ENCODE measurements at regions not wholly inside any gene's neighbourhood (a gene's known extent, or its start where the extent isn't known, plus 50 kb on each side); places are given as distances from the start of the nearest gene placed in this dataset.

- H3K9me3 ChIP-seq (replicated peaks; ENCODE audit: control insufficient read depth, low read depth, low read length): no peaks in the 10 kb centered on the region
- H3K4me1 ChIP-seq (ENCODE audit: control insufficient read depth, insufficient read depth, low read length): peaks cover 35% of the 10 kb centered on the region
- 53% methylated on average over 3 of the region's 8 CpGs for WGBS (ENCODE audit: insufficient coverage)
- H3K4me3 ChIP-seq (ENCODE audit: low read length): no peak overlapping the region
- H3K27ac ChIP-seq (ENCODE audit: low read length): no peak overlapping the region
- no peaks in the 10 kb centered on the region for H3K27me3 ChIP-seq (ENCODE audit: control insufficient read depth, insufficient read depth, low read length)
- no peaks in the 10 kb centered on the region for H3K36me3 ChIP-seq (ENCODE audit: control insufficient read depth, insufficient read depth, low read length)
- DNase-seq: no peak
These were observed 271.2 kb downstream of the CBLN1 start for GRCh38 chr16:49010396-49010795.

GRCh38 chr16:49009204-49009603, 272.4 kb downstream of the CBLN1 start:
- no CpG with 5 or more reads among the region's 1 CpG for WGBS (ENCODE audit: insufficient coverage)
- H3K27me3 ChIP-seq (ENCODE audit: control insufficient read depth, insufficient read depth, low read length): no peaks in the 10 kb centered on the region
- H3K4me1 ChIP-seq (ENCODE audit: control insufficient read depth, insufficient read depth, low read length): peaks cover 24% of the 10 kb centered on the region
- no peaks in the 10 kb centered on the region for H3K36me3 ChIP-seq (ENCODE audit: control insufficient read depth, insufficient read depth, low read length)
- H3K9me3 ChIP-seq (replicated peaks; ENCODE audit: control insufficient read depth, low read depth, low read length): no peaks in the 10 kb centered on the region
- no peak overlapping the region for H3K4me3 ChIP-seq (ENCODE audit: low read length)
- H3K27ac ChIP-seq (ENCODE audit: low read length): no peak overlapping the region
- no peak for DNase-seq

GRCh38 chr16:49003992-49004391, 277.6 kb downstream of the CBLN1 start:
- Histone ChIP-seq H3K27ac (ENCODE audit: low read length) (no peak overlapping the region), H3K4me1 (ENCODE audit: control insufficient read depth, insufficient read depth, low read length) (no peaks in the 10 kb centered on the region), H3K27me3 (ENCODE audit: control insufficient read depth, insufficient read depth, low read length) (peaks cover 2% of the 10 kb centered on the region), H3K36me3 (ENCODE audit: control insufficient read depth, insufficient read depth, low read length) (no peaks in the 10 kb centered on the region), H3K4me3 (ENCODE audit: low read length) (no peak overlapping the region), H3K9me3 (replicated peaks; ENCODE audit: control insufficient read depth, low read depth, low read length) (no peaks in the 10 kb centered on the region)
- DNase-seq: no peak
- WGBS (ENCODE audit: insufficient coverage): 63% methylated on average over 3 of the region's 4 CpGs

- 50% methylated on average over 1 of the region's 2 CpGs for WGBS (ENCODE audit: insufficient coverage)
- Histone ChIP-seq H3K9me3 (replicated peaks; ENCODE audit: control insufficient read depth, low read depth, low read length) (no peaks in the 10 kb centered on the region), H3K4me3 (ENCODE audit: low read length) (no peak overlapping the region), H3K36me3 (ENCODE audit: control insufficient read depth, insufficient read depth, low read length) (no peaks in the 10 kb centered on the region), H3K4me1 (ENCODE audit: control insufficient read depth, insufficient read depth, low read length) (no peaks in the 10 kb centered on the region), H3K27ac (ENCODE audit: low read length) (no peak overlapping the region), H3K27me3 (ENCODE audit: control insufficient read depth, insufficient read depth, low read length) (peaks cover 2% of the 10 kb centered on the region)
- no peak for DNase-seq
These were observed 278.6 kb downstream of the CBLN1 start for GRCh38 chr16:49003022-49003421.

- Histone ChIP-seq H3K9me3 (replicated peaks; ENCODE audit: control insufficient read depth, low read depth, low read length) (no peaks in the 10 kb centered on the region), H3K27ac (ENCODE audit: low read length) (no peak overlapping the region), H3K27me3 (ENCODE audit: control insufficient read depth, insufficient read depth, low read length) (peaks cover 2% of the 10 kb centered on the region), H3K36me3 (ENCODE audit: control insufficient read depth, insufficient read depth, low read length) (no peaks in the 10 kb centered on the region), H3K4me1 (ENCODE audit: control insufficient read depth, insufficient read depth, low read length) (no peaks in the 10 kb centered on the region), H3K4me3 (ENCODE audit: low read length) (no peak overlapping the region)
- 33% methylated on average over 1 of the region's 10 CpGs for WGBS (ENCODE audit: insufficient coverage)
- no peak for DNase-seq
These were observed 281.0 kb downstream of the CBLN1 start for GRCh38 chr16:49000594-49000993.

GRCh38 chr16:48999508-48999907, 282.1 kb downstream of the CBLN1 start:
- Histone ChIP-seq H3K4me1 (ENCODE audit: control insufficient read depth, insufficient read depth, low read length) (no peaks in the 10 kb centered on the region), H3K9me3 (replicated peaks; ENCODE audit: control insufficient read depth, low read depth, low read length) (no peaks in the 10 kb centered on the region), H3K27ac (ENCODE audit: low read length) (no peak overlapping the region), H3K27me3 (ENCODE audit: control insufficient read depth, insufficient read depth, low read length) (peaks cover 4% of the 10 kb centered on the region), H3K36me3 (ENCODE audit: control insufficient read depth, insufficient read depth, low read length) (no peaks in the 10 kb centered on the region), H3K4me3 (ENCODE audit: low read length) (no peak overlapping the region)
- no peak for DNase-seq
- 11% methylated on average over 5 of the region's 5 CpGs for WGBS (ENCODE audit: insufficient coverage)

- H3K27ac ChIP-seq (ENCODE audit: low read length): no peak overlapping the region
- no peaks in the 10 kb centered on the region for H3K4me1 ChIP-seq (ENCODE audit: control insufficient read depth, insufficient read depth, low read length)
- no peak for DNase-seq
- no peaks in the 10 kb centered on the region for H3K36me3 ChIP-seq (ENCODE audit: control insufficient read depth, insufficient read depth, low read length)
- no peak overlapping the region for H3K4me3 ChIP-seq (ENCODE audit: low read length)
- no CpG with 5 or more reads among the region's 6 CpGs for WGBS (ENCODE audit: insufficient coverage)
- peaks cover 4% of the 10 kb centered on the region for H3K27me3 ChIP-seq (ENCODE audit: control insufficient read depth, insufficient read depth, low read length)
- no peaks in the 10 kb centered on the region for H3K9me3 ChIP-seq (replicated peaks; ENCODE audit: control insufficient read depth, low read depth, low read length)
These were observed 282.6 kb downstream of the CBLN1 start for GRCh38 chr16:48999044-48999443.

- H3K36me3 ChIP-seq (ENCODE audit: control insufficient read depth, insufficient read depth, low read length): no peaks in the 10 kb centered on the region
- no peaks in the 10 kb centered on the region for H3K9me3 ChIP-seq (replicated peaks; ENCODE audit: control insufficient read depth, low read depth, low read length)
- no peaks in the 10 kb centered on the region for H3K4me1 ChIP-seq (ENCODE audit: control insufficient read depth, insufficient read depth, low read length)
- H3K27me3 ChIP-seq (ENCODE audit: control insufficient read depth, insufficient read depth, low read length): peaks cover 2% of the 10 kb centered on the region
- no peak overlapping the region for H3K27ac ChIP-seq (ENCODE audit: low read length)
- no peak for DNase-seq
- 77% methylated on average over 2 of the region's 3 CpGs for WGBS (ENCODE audit: insufficient coverage)
- no peak overlapping the region for H3K4me3 ChIP-seq (ENCODE audit: low read length)
These were observed 283.7 kb downstream of the CBLN1 start for GRCh38 chr16:48997946-48998345.

GRCh38 chr16:48997081-48997615, 284.5 kb downstream of the CBLN1 start:
- H3K9me3 ChIP-seq (replicated peaks; ENCODE audit: control insufficient read depth, low read depth, low read length): no peaks in the 10 kb centered on the region
- 48% methylated on average over 3 of the region's 8 CpGs for WGBS (ENCODE audit: insufficient coverage)
- no peak overlapping the region for H3K27ac ChIP-seq (ENCODE audit: low read length)
- DNase-seq: no peak
- no peaks in the 10 kb centered on the region for H3K36me3 ChIP-seq (ENCODE audit: control insufficient read depth, insufficient read depth, low read length)
- H3K27me3 ChIP-seq (ENCODE audit: control insufficient read depth, insufficient read depth, low read length): peaks cover 2% of the 10 kb centered on the region
- no peaks in the 10 kb centered on the region for H3K4me1 ChIP-seq (ENCODE audit: control insufficient read depth, insufficient read depth, low read length)
- no peak overlapping the region for H3K4me3 ChIP-seq (ENCODE audit: low read length)

GRCh38 chr16:48978501-48978900, 303.1 kb downstream of the CBLN1 start:
- Histone ChIP-seq H3K4me3 (ENCODE audit: low read length) (no peak overlapping the region), H3K27me3 (ENCODE audit: control insufficient read depth, insufficient read depth, low read length) (no peaks in the 10 kb centered on the region), H3K4me1 (ENCODE audit: control insufficient read depth, insufficient read depth, low read length) (no peaks in the 10 kb centered on the region), H3K9me3 (replicated peaks; ENCODE audit: control insufficient read depth, low read depth, low read length) (no peaks in the 10 kb centered on the region), H3K36me3 (ENCODE audit: control insufficient read depth, insufficient read depth, low read length) (no peaks in the 10 kb centered on the region), H3K27ac (ENCODE audit: low read length) (no peak overlapping the region)
- WGBS (ENCODE audit: insufficient coverage): no CpG with 5 or more reads among the region's 2 CpGs
- no peak for DNase-seq

- H3K27ac ChIP-seq (ENCODE audit: low read length): no peak overlapping the region
- no peak for DNase-seq
- no peaks in the 10 kb centered on the region for H3K27me3 ChIP-seq (ENCODE audit: control insufficient read depth, insufficient read depth, low read length)
- no peaks in the 10 kb centered on the region for H3K9me3 ChIP-seq (replicated peaks; ENCODE audit: control insufficient read depth, low read depth, low read length)
- H3K4me3 ChIP-seq (ENCODE audit: low read length): no peak overlapping the region
- WGBS (ENCODE audit: insufficient coverage): 40% methylated on average over 1 of the region's 4 CpGs
- no peaks in the 10 kb centered on the region for H3K4me1 ChIP-seq (ENCODE audit: control insufficient read depth, insufficient read depth, low read length)
- H3K36me3 ChIP-seq (ENCODE audit: control insufficient read depth, insufficient read depth, low read length): no peaks in the 10 kb centered on the region
These were observed 309.4 kb downstream of the CBLN1 start for GRCh38 chr16:48972236-48972635.

All from muscle of leg (tissue), 3 donors.